Testis (tissue), 2 donors: ENCODE measurements at regions not wholly inside any gene's neighbourhood (a gene's known extent, or its start where the extent isn't known, plus 50 kb on each side); places are given as distances from the start of the nearest gene placed in this dataset.
"Not testable (repeated sequence)": the region's sequence is repeated elsewhere in the genome, so short reads cannot be mapped to it uniquely, and the experiment has no call there.

Experiments used
- DNase-seq: peaks from one replicate; pipeline ENCODE4 v3.0.0-alpha.2; 2019
- H3K27ac ChIP-seq, 2 donors: fragments of 200-600 bp; sonication (generic); one replicate each; pipeline ENCODE4 v1.5.1; 2019
- H3K27me3 ChIP-seq: fragments of 200-600 bp; sonication (generic); one replicate; pipeline ENCODE4 v1.5.1; 2019
- H3K36me3 ChIP-seq: fragments of 200-600 bp; sonication (generic); one replicate; pipeline ENCODE4 v1.5.1; 2017; ENCODE audit warnings: low read depth; ENCODE audit errors: missing control alignments
- H3K4me1 ChIP-seq: fragments of 200-600 bp; sonication (generic); one replicate; pipeline ENCODE4 v1.5.1; 2019
- H3K4me3 ChIP-seq, 2 donors: fragments of 200-600 bp; sonication (generic); one replicate each; pipeline ENCODE4 v1.5.1; 2017 to 2019
- H3K9me3 ChIP-seq: fragments of 200-600 bp; sonication (generic); one replicate; pipeline ENCODE4 v1.5.1; 2017
- POLR2A ChIP-seq: fragments of 450-650 bp; IDR thresholded peaks from one replicate; pipeline ENCODE4 v1.6.1; 2017; ENCODE audit warnings: antibody characterized with exemption, mild to moderate bottlenecking, moderate library complexity
- WGBS, 2 donors: methylation state at CpG; one replicate each; pipeline ENCODE4 v1.1.5; 2018; 5-methylcytosine and 5-hydroxymethylcytosine counted together
- intact Hi-C: fragments of 100-400 bp; cut with DNase I; formaldehyde crosslinking; loops from one replicate; pipeline ENCODE4 v1.15.1; 2023; ENCODE audit warnings: low total_unique reads
- TF ChIP-seq, protein P1 (sequence below), 3 experiments: fragments of 450-650 bp in 2 of 3; fragments of 200-600 bp in 1 of 3; sonication (generic) in 1 of 3; IDR thresholded peaks; one replicate each; pipeline ENCODE4 v1.5.1; 2016 to 2019; ENCODE audit warnings: antibody characterized with exemption in 3 of 3, mild to moderate bottlenecking in 2 of 3, moderate library complexity in 1 of 3

DNA sequence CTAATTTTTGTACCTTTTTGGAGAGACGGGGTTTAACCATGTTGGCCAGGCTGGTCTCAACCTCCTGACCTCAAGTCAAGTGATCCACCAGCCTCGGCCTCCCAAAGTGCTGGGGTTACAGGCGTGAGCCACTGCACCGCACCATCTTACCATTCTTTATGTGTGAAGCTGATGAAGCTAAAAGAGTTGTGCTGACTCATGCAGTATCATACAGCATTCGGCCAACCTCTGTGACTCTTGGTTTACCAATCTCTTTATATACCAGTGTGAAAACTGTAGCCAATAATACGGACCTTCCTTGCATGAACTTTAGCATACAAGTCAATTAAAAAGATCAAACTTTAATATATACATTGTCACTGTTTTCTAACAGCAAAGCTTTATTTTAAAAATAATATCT lies 878.2 kb upstream of the MBL2 start:
- Histone ChIP-seq H3K36me3 (no peaks in the 10 kb centered on the region), H3K27ac (no peak overlapping the region), H3K9me3 (no peaks in the 10 kb centered on the region), H3K4me1 (no peaks in the 10 kb centered on the region), H3K4me3 (no peak overlapping the region), H3K27me3 (no peaks in the 10 kb centered on the region)
- TF ChIP-seq, protein P1, sequence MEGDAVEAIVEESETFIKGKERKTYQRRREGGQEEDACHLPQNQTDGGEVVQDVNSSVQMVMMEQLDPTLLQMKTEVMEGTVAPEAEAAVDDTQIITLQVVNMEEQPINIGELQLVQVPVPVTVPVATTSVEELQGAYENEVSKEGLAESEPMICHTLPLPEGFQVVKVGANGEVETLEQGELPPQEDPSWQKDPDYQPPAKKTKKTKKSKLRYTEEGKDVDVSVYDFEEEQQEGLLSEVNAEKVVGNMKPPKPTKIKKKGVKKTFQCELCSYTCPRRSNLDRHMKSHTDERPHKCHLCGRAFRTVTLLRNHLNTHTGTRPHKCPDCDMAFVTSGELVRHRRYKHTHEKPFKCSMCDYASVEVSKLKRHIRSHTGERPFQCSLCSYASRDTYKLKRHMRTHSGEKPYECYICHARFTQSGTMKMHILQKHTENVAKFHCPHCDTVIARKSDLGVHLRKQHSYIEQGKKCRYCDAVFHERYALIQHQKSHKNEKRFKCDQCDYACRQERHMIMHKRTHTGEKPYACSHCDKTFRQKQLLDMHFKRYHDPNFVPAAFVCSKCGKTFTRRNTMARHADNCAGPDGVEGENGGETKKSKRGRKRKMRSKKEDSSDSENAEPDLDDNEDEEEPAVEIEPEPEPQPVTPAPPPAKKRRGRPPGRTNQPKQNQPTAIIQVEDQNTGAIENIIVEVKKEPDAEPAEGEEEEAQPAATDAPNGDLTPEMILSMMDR (IDR thresholded peaks at IDR 0.05): no peak
- TF ChIP-seq POLR2A: no peak
- DNase-seq: no peak
- intact Hi-C loops: no loop called here
- WGBS, 2 donors: 96 to 99% methylated on average over 6 of the region's 6 CpGs

DNA sequence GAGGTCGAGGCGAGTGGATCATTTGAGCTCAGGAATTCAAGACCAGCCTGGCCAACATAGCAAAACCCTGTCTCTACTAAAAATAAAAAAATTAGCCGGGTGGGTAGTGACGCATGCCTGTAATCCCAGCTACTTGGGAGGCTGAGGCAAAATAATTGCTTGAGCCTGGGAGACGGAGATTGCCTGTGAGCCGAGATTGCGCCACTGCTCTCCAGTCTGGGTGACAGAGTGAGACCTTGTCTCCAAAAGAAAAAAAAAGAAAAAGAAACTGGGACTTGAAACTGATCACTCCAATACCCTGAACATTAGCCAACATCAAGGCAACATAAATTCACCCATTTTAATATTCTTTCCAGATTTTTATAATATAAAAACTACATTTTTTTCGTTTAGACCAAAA lies 874.6 kb upstream of the MBL2 start:
- H3K27me3 ChIP-seq, DNase-seq, H3K9me3 ChIP-seq, H3K4me1 ChIP-seq, H3K36me3 ChIP-seq, intact Hi-C loops, H3K27ac ChIP-seq, H3K4me3 ChIP-seq: not testable (repeated sequence)
- WGBS, 2 donors: 80 to 82% methylated on average over 8 of the region's 8 CpGs

DNA sequence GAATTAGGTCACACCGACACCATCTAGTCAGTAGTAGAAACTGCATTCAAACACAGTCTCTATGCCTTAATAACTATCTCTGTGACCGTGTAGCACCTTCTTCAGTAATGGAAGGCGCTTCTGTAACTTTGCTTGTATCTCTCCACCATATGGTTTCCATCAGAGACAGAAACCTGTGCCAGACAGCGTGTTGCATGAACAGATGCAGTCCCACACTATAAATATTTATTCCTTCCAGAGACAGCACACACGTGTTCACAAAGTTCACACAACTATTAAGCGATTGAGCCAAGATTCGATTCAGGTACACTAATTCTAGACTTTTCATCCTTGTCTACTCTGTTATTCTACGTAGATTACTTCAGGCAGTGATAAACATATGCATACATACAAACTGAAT lies 873.9 kb upstream of the MBL2 start:
- DNase-seq: no peak
- Histone ChIP-seq H3K27ac (no peak overlapping the region), H3K9me3 (no peaks in the 10 kb centered on the region), H3K4me3 (no peak overlapping the region), H3K36me3 (no peaks in the 10 kb centered on the region), H3K27me3 (no peaks in the 10 kb centered on the region), H3K4me1 (no peaks in the 10 kb centered on the region)
- 71 to 76% methylated on average over 8 of the region's 8 CpGs for WGBS, 2 donors
- TF ChIP-seq, protein P1 (IDR thresholded peaks at IDR 0.05): no peak
- TF ChIP-seq POLR2A: no peak
- intact Hi-C loops: no loop called here

DNA sequence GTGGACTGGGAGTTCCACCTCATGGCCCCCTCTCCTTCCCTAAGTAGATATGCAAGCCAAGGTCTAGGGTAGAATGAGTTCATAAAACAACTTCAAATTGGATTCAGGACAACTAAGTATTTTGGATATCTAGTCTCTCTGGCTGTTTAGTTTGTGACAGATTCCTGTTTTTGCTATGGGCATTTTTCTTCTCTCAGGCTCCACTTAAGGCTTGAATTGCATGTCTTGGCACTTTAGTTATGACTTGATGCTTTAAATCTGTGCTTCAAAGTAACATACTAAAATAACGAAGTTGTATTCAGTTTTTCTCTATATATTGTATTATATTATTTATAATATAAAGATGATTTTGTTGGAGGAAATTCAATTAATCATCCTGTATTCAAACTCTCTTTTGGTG lies 873.4 kb upstream of the MBL2 start:
- Histone ChIP-seq H3K36me3 (no peaks in the 10 kb centered on the region), H3K4me1 (no peaks in the 10 kb centered on the region), H3K4me3 (no peak overlapping the region), H3K9me3 (no peaks in the 10 kb centered on the region), H3K27me3 (no peaks in the 10 kb centered on the region), H3K27ac (no peak overlapping the region)
- 58 to 75% methylated on average over 1 of the region's 1 CpG for WGBS, 2 donors
- TF ChIP-seq, protein P1 (IDR thresholded peaks at IDR 0.05): no peak
- no peak for TF ChIP-seq POLR2A
- no peak for DNase-seq
- intact Hi-C loops: no loop called here

DNA sequence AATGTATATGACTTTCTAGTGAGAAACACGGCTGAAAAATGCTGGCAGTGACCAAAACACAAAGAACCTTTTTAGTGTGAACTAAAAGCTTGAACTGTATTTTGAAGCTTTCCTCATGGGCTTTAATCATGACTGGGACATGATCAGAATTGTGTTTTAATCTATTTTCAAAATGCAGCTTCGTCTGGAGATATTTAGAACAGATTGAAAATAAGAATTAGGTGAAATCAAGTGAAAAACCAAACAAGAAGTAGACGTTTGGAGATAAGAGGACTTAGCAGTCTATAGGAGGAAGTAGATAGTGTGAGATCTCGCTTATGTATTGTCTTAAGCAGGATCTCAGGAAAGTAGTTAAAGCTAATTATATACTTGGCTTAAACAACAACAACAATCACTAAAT lies 865.4 kb upstream of the MBL2 start:
- no peak overlapping the region for H3K27ac ChIP-seq
- H3K36me3 ChIP-seq: no peaks in the 10 kb centered on the region
- H3K4me3 ChIP-seq: no peak overlapping the region
- TF ChIP-seq POLR2A: no peak
- TF ChIP-seq, protein P1 (IDR thresholded peaks at IDR 0.05): no peak
- H3K27me3 ChIP-seq: no peaks in the 10 kb centered on the region
- 56 to 65% methylated on average over 4 of the region's 4 CpGs for WGBS, 2 donors
- intact Hi-C loops: no loop called here
- no peak for DNase-seq
- no peaks in the 10 kb centered on the region for H3K4me1 ChIP-seq
- H3K9me3 ChIP-seq: no peaks in the 10 kb centered on the region
